ENCODE measurements at regions not wholly inside any gene's neighbourhood (a gene's known extent, or its start where the extent isn't known, plus 50 kb on each side); places are given as distances from the start of the nearest gene placed in this dataset.
"Not testable (repeated sequence)": the region's sequence is repeated elsewhere in the genome, so short reads cannot be mapped to it uniquely, and the experiment has no call there.

- DNase-seq = no peak
These were observed 619.0 kb downstream of the ANKRD7 start for GRCh38 chr7:118843456-118843855.

- no peak for DNase-seq
These were observed 620.2 kb downstream of the ANKRD7 start for GRCh38 chr7:118844748-118845147.

GRCh38 chr7:118845791-118846190 lies 621.3 kb downstream of the ANKRD7 start:
- DNase-seq = no peak

- DNase-seq = no peak
These were observed 622.5 kb downstream of the ANKRD7 start for GRCh38 chr7:118846977-118847376.

GRCh38 chr7:118855290-118855689 lies 630.8 kb downstream of the ANKRD7 start:
- no peak for DNase-seq

- no peak for DNase-seq
These were observed 634.2 kb downstream of the ANKRD7 start for GRCh38 chr7:118858651-118859149.

GRCh38 chr7:118861581-118861980 lies 637.1 kb downstream of the ANKRD7 start:
- no peak for DNase-seq

GRCh38 chr7:118862740-118863139 lies 638.2 kb downstream of the ANKRD7 start:
- DNase-seq = no peak

- DNase-seq = no peak
These were observed 639.5 kb downstream of the ANKRD7 start for GRCh38 chr7:118863966-118864365.

GRCh38 chr7:118867860-118868259 lies 643.4 kb downstream of the ANKRD7 start:
- DNase-seq = no peak

- not testable (repeated sequence) for DNase-seq
These were observed 644.6 kb downstream of the ANKRD7 start for GRCh38 chr7:118869141-118869540.

GRCh38 chr7:118870187-118870586 lies 645.7 kb downstream of the ANKRD7 start:
- DNase-seq = no peak

GRCh38 chr7:118872568-118872967 lies 648.1 kb downstream of the ANKRD7 start:
- no peak for DNase-seq

- no peak for DNase-seq
These were observed 652.7 kb downstream of the ANKRD7 start for GRCh38 chr7:118877187-118877586.

GRCh38 chr7:118878336-118878735 lies 653.8 kb downstream of the ANKRD7 start:
- DNase-seq = no peak

GRCh38 chr7:118898284-118898683 lies 673.8 kb downstream of the ANKRD7 start:
- DNase-seq = no peak

- DNase-seq = no peak
These were observed 678.1 kb downstream of the ANKRD7 start for GRCh38 chr7:118902600-118902999.

GRCh38 chr7:118907911-118908527 lies 683.5 kb downstream of the ANKRD7 start:
- DNase-seq = no peak

GRCh38 chr7:118916120-118916519 lies 691.6 kb downstream of the ANKRD7 start:
- not testable (repeated sequence) for DNase-seq

GRCh38 chr7:118918556-118918955 lies 694.1 kb downstream of the ANKRD7 start:
- DNase-seq = no peak

- no peak for DNase-seq
These were observed 714.3 kb downstream of the ANKRD7 start for GRCh38 chr7:118938845-118939244.

GRCh38 chr7:118944271-118944670 lies 719.8 kb downstream of the ANKRD7 start:
- DNase-seq = no peak

GRCh38 chr7:118945911-118946682 lies 721.6 kb downstream of the ANKRD7 start:
- no peak for DNase-seq

GRCh38 chr7:118948508-118948907 lies 724.0 kb downstream of the ANKRD7 start:
- DNase-seq = no peak

Measured in NCI-H2107 (cell line).